Smooth muscle cell (in vitro differentiated cells): ENCODE measurements at regions not wholly inside any gene's neighbourhood (a gene's known extent, or its start where the extent isn't known, plus 50 kb on each side); places are given as distances from the start of the nearest gene placed in this dataset.

Experiments used
- DNase-seq: peaks from one replicate; lab custom pipeline; 2025; ENCODE audit not compliant: unreplicated experiment; lab: John Stamatoyannopoulos, UW
- H2AFZ ChIP-seq: fragments of 200-600 bp; sonication (generic); 2 replicates; pipeline ENCODE4 v1.6.0; 2016; ENCODE audit warnings: antibody characterized with exemption, low read depth, mild to moderate bottlenecking
- H3F3A ChIP-seq: fragments of 200-600 bp; sonication (generic); 2 replicates; pipeline ENCODE4 v1.6.0; 2017; ENCODE audit warnings: antibody characterized with exemption, low read depth
- H3K27ac ChIP-seq: fragments of 200-600 bp; sonication (generic); 2 replicates; pipeline ENCODE4 v1.5.1; 2016; ENCODE audit warnings: low read depth, mild to moderate bottlenecking
- H3K27me3 ChIP-seq: fragments of 200-600 bp; sonication (generic); 2 replicates; pipeline ENCODE4 v1.6.1; 2016; ENCODE audit warnings: low read depth, mild to moderate bottlenecking
- H3K36me3 ChIP-seq: fragments of 200-600 bp; sonication (generic); 2 replicates; pipeline ENCODE4 v1.5.1; 2016; ENCODE audit warnings: low read depth
- H3K4me1 ChIP-seq: fragments of 200-600 bp; sonication (generic); 2 replicates; pipeline ENCODE4 v1.5.1; 2016; ENCODE audit warnings: low read depth
- H3K4me2 ChIP-seq: fragments of 200-600 bp; sonication (generic); 2 replicates; pipeline ENCODE4 v1.6.0; 2016; ENCODE audit warnings: mild to moderate bottlenecking
- H3K4me3 ChIP-seq: fragments of 200-600 bp; sonication (generic); 2 replicates; pipeline ENCODE4 v1.5.1; 2016; ENCODE audit warnings: mild to moderate bottlenecking
- H3K79me2 ChIP-seq: fragments of 200-600 bp; sonication (generic); 2 replicates; pipeline ENCODE4 v1.6.0; 2016; ENCODE audit warnings: low read depth, mild to moderate bottlenecking
- H3K9ac ChIP-seq: fragments of 200-600 bp; sonication (generic); 2 replicates; pipeline ENCODE4 v1.6.0; 2016; ENCODE audit warnings: low read depth
- H3K9me3 ChIP-seq: fragments of 200-600 bp; sonication (generic); replicated peaks from 2 replicates; pipeline ENCODE4 v1.5.1; 2016; ENCODE audit warnings: low read depth
- H4K20me1 ChIP-seq: fragments of 200-600 bp; sonication (generic); 2 replicates; pipeline ENCODE4 v1.6.0; 2016; ENCODE audit warnings: low read depth
- CTCF ChIP-seq: fragments of 200-600 bp; sonication (generic); IDR thresholded peaks from 2 replicates; pipeline ENCODE4 v1.5.1; 2017; ENCODE audit warnings: borderline replicate concordance, mild to moderate bottlenecking, antibody characterized with exemption; ENCODE audit not compliant: insufficient read depth, poor library complexity, severe bottlenecking
- WGBS: methylation state at CpG from one replicate; pipeline ENCODE4 v1.1.7; 2016; ENCODE audit warnings: low lambda C conversion rate; 5-methylcytosine and 5-hydroxymethylcytosine counted together

DNA sequence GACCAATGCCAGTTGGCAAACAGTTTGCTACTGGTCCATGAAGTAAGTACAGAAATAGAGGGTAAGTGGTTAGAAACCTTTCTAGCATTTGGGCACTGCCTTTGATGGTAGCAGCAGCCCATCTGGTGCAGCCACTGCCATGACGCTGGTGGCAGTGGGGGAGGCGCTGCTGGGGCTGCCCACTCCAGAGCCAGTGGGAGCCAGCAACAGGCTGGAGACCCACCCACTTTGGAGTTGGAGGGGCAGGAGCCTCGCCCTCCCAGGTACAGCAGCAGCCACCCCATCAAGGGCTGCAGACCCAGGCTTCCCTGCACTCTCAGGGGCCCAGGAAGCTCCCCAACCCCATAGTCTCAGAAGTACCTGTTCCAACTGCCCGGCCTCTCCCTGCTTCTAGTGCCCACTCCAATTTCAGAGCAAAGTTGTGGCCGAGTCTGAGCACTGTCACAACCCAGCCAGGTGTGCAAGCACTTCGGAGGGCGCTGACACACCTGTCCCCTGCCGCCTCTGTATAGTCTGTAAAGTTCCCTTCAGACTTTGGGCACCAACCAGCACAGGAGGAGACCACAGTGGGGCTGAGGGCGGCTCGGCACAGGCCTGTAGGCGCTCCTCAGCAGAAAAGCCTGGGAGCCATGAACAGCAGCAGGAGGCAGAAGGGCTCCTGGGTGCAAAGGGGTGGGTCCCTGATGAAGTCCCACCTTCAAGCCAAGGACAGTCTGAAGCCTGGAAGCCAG, 125.6 kb upstream of the CCDC150 start:
- H4K20me1 ChIP-seq, result peaks cover 3% of the 10 kb centered on the region
- no peak overlapping the region for H3K4me3 ChIP-seq
- no peak overlapping the region for H3K27ac ChIP-seq
- DNase-seq, result no peak
- H3K9me3 ChIP-seq, result no peaks in the 10 kb centered on the region
- H3K36me3 ChIP-seq, result no peaks in the 10 kb centered on the region
- H3K4me2 ChIP-seq, result no peak overlapping the region
- H3K4me1 ChIP-seq, result no peaks in the 10 kb centered on the region
- peaks cover 16% of the 10 kb centered on the region for H3K79me2 ChIP-seq
- TF ChIP-seq CTCF, result no peak
- no peaks in the 10 kb centered on the region for H3F3A ChIP-seq
- no peaks in the 10 kb centered on the region for H3K27me3 ChIP-seq
- no peak overlapping the region for H3K9ac ChIP-seq
- H2AFZ ChIP-seq, result no peak overlapping the region
- WGBS, result 95% methylated on average over 11 of the region's 11 CpGs

DNA sequence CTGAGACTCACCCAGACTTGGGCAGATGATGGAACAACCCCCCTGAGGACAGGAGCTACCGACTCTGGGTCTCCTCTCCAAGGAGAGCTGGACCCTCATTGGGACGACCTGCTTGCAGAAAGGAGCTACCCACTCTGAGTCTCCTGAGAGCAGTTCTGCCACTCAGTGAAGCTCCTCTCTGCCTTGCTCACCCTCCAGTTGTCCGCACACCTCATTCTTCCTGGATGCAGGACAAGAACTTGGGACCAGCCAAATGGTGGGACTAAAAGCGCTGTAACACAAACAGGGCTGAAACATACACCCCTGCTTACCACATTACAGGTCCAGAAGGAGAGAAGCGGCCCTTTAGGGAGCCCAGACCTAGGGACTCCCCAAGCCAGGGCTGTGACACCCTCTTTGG, 124.9 kb upstream of the CCDC150 start:
- Histone ChIP-seq H3K79me2 (peaks cover 16% of the 10 kb centered on the region), H3K36me3 (no peaks in the 10 kb centered on the region), H3K4me1 (no peaks in the 10 kb centered on the region), H3K4me3 (no peak overlapping the region), H3K4me2 (no peak overlapping the region), H3K9ac (no peak overlapping the region), H3K9me3 (no peaks in the 10 kb centered on the region), H3K27ac (no peak overlapping the region), H4K20me1 (peaks cover 3% of the 10 kb centered on the region), H2AFZ (no peak overlapping the region), H3K27me3 (no peaks in the 10 kb centered on the region), H3F3A (no peaks in the 10 kb centered on the region)
- WGBS, result 91% methylated on average over 5 of the region's 5 CpGs
- TF ChIP-seq CTCF, result no peak
- no peak for DNase-seq

GRCh38 chr2:196515051-196515450, 124.5 kb upstream of the CCDC150 start:
- Histone ChIP-seq H3K4me2 (no peak overlapping the region), H3F3A (no peaks in the 10 kb centered on the region), H2AFZ (no peak overlapping the region), H3K4me3 (no peak overlapping the region), H3K27ac (no peak overlapping the region), H3K79me2 (peaks cover 16% of the 10 kb centered on the region), H3K27me3 (no peaks in the 10 kb centered on the region), H3K9me3 (no peaks in the 10 kb centered on the region), H3K4me1 (no peaks in the 10 kb centered on the region), H3K36me3 (no peaks in the 10 kb centered on the region), H3K9ac (no peak overlapping the region), H4K20me1 (peaks cover 3% of the 10 kb centered on the region)
- WGBS, result 95% methylated on average over 11 of the region's 11 CpGs
- DNase-seq, result no peak
- TF ChIP-seq CTCF, result no peak

DNA sequence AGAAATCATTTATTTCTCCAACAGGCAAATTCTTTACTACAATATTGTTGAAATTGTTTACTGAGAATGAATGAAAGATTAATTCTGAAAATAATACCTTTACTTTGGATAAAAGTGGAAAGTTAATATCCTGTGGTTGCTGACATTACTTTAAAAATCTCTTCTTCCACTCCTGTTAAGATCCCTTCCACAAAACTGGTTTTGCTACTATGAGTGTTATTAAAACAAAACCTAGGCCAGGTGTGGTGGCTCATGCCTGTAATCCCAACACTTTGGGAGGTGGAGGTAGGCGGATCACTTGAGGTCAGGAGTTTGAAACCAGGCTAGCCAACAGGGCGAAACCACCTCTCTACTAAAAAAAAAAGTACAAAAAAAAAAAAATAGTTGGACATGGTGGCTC, 123.9 kb upstream of the CCDC150 start:
- DNase-seq, result no peak
- Histone ChIP-seq H3K36me3 (no peaks in the 10 kb centered on the region), H4K20me1 (peaks cover 3% of the 10 kb centered on the region), H3K4me3 (no peak overlapping the region), H2AFZ (no peak overlapping the region), H3K4me2 (no peak overlapping the region), H3K9ac (no peak overlapping the region), H3K9me3 (no peaks in the 10 kb centered on the region), H3K4me1 (no peaks in the 10 kb centered on the region), H3K27ac (no peak overlapping the region), H3K79me2 (peaks cover 18% of the 10 kb centered on the region), H3K27me3 (no peaks in the 10 kb centered on the region), H3F3A (no peaks in the 10 kb centered on the region)
- 90% methylated on average over 2 of the region's 2 CpGs for WGBS
- TF ChIP-seq CTCF, result no peak
